ENCODE measurements at regions not wholly inside any gene's neighbourhood (a gene's known extent, or its start where the extent isn't known, plus 50 kb on each side); places are given as distances from the start of the nearest gene placed in this dataset.

GRCh38 chr10:69715156-69715898 is 85.3 kb downstream of the FAM241B start:
- TF ChIP-seq CTCF (IDR thresholded peaks at IDR 0.05) (no peak), POLR2AphosphoS5 (IDR thresholded peaks at IDR 0.05; ENCODE audit: insufficient read depth in 1 of 2, low read depth in 1 of 2) (no peak)

All from vagina (tissue), 2 donors.